Transverse colon (tissue), 4 donors: ENCODE measurements at regions not wholly inside any gene's neighbourhood (a gene's known extent, or its start where the extent isn't known, plus 50 kb on each side); places are given as distances from the start of the nearest gene placed in this dataset.

Source experiments
- DNase-seq: peaks from one replicate; pipeline ENCODE4 v3.0.0-alpha.2; 2019
- H3K27ac ChIP-seq, 4 donors: fragments of 200-600 bp; sonication (generic); 2 replicates each; pipeline ENCODE4 v1.5.1; 2016 to 2018; ENCODE audit warnings: inconsistent platforms in 4 of 4
- H3K27me3 ChIP-seq: fragments of 200-600 bp; sonication (generic); 2 replicates; pipeline ENCODE4 v1.5.1; 2017; ENCODE audit warnings: inconsistent platforms
- H3K36me3 ChIP-seq, 4 donors: fragments of 200-600 bp; sonication (generic); 2 replicates each; pipeline ENCODE4 v1.5.1; 2017 to 2019; ENCODE audit warnings: inconsistent platforms in 4 of 4
- H3K4me1 ChIP-seq, 4 donors: fragments of 200-600 bp; sonication (generic); 2 replicates each; pipeline ENCODE4 v1.5.1; 2017 to 2020; ENCODE audit warnings: inconsistent platforms in 4 of 4
- H3K4me3 ChIP-seq, 4 donors: fragments of 200-600 bp; sonication (generic); 1 replicate in 1 of 4; 2 replicates in 3 of 4; pipeline versions ENCODE4 v1.5.1 to v1.6.1; 2017 to 2019; ENCODE audit warnings: inconsistent platforms in 4 of 4
- H3K9me3 ChIP-seq, 2 donors: fragments of 200-600 bp; sonication (generic); 2 replicates each; pipeline ENCODE4 v1.5.1; 2017 to 2019; ENCODE audit warnings: inconsistent platforms in 2 of 2
- EP300 ChIP-seq: sonication (generic); formaldehyde crosslinking; IDR thresholded peaks from one replicate; pipeline ENCODE4 v1.6.1; 2017; ENCODE audit warnings: antibody characterized with exemption, low read depth
- WGBS, 2 donors: methylation state at CpG; one replicate each; pipeline ENCODE4 v1.1.5; 2018; ENCODE audit warnings: low coverage in 1 of 2; 5-methylcytosine and 5-hydroxymethylcytosine counted together
- in situ Hi-C, 4 donors: fragments of 200-750 bp; cut with MboI; loops; one replicate each; pipeline versions ENCODE4 v1.15.0 to v1.15.1; 2017; ENCODE audit warnings: low sequenced_read_pairs in 3 of 4, low pct_ligation_motif_present in 1 of 4, low pct_unique_long_range_greater_than_20kb in 1 of 4
- intact Hi-C: fragments of 100-400 bp; cut with DNase I; formaldehyde crosslinking; loops from one replicate; pipeline ENCODE4 v1.15.1; 2023; ENCODE audit warnings: low total_unique reads

- H3K9me3 ChIP-seq, result peaks cover 32 to 41% of the 10 kb centered on the region in 2 donors
- H3K36me3 ChIP-seq, result no peaks in the 10 kb centered on the region
- H3K27ac ChIP-seq, result no peak overlapping the region
- H3K4me1 ChIP-seq, result no peaks in the 10 kb centered on the region
- no peak for TF ChIP-seq EP300
- intact Hi-C loops, result no loop called here
- no peak for DNase-seq
- no peak overlapping the region for H3K4me3 ChIP-seq
- in situ Hi-C loops, result no loop called here
- 56 to 59% methylated on average over 4 of the region's 4 CpGs for WGBS, 2 donors
- no peaks in the 10 kb centered on the region for H3K27me3 ChIP-seq
Observed at GRCh38 chr11:55106391-55106790, 155.6 kb upstream of the TRIM48 start.
